NCI-H187 (cell line): ENCODE measurements at regions not wholly inside any gene's neighbourhood (a gene's known extent, or its start where the extent isn't known, plus 50 kb on each side); places are given as distances from the start of the nearest gene placed in this dataset.

ENCODE experiments used
- DNase-seq, 2 experiments: peaks; one replicate each; lab custom pipeline; 2025; lab: John Stamatoyannopoulos, UW

DNA sequence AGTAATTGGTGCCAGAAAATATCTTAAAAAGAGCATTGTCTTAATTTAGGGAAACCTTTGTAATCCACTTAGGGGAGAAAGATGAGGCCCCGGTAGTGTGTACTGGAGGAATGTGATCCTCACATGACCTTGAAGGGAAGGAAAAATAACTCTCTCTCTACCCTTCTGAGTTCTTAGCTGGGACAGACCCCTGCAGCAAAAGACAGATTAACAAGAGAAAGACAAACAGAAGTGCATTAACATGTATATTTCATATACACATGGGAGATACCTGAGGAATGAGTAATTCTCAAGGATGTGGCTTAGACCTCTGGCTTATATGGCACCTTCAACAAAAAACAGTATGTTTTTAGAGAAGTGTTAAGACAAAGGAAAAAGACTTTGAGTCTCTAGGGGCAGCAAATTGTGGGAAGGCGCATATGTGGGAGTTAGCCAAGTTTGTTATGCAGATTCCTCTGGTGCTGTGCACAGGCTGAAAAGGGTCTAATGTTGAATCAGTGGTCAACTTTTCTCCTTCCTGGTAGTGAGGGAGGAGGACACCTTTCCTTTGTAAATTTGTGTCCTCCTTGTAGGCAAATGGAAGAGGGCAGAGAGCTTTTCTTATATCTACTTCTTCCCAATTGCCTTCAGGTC, 138.8 kb downstream of the LRRC70 start:
- DNase-seq = no peak

DNA sequence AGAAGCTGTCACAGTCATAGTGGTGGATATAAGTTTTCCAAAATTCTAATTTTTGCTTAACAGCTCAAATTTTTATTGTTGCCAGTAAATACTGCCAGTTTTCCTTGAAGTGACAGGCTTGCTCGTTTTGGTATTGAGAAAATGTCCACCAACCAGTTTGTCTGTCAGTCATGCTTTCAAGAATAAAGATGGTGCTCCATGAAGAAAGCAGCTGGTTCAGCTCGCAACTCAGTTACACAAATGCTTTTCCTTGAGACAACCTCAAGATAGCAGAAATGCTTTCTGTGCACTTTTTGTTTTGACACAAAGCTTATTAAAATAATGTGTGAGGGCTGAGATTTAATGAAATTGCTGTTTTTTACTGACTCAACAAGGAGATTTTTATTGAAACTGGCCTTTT, 135.7 kb downstream of the LRRC70 start:
- DNase-seq = no peak

DNA sequence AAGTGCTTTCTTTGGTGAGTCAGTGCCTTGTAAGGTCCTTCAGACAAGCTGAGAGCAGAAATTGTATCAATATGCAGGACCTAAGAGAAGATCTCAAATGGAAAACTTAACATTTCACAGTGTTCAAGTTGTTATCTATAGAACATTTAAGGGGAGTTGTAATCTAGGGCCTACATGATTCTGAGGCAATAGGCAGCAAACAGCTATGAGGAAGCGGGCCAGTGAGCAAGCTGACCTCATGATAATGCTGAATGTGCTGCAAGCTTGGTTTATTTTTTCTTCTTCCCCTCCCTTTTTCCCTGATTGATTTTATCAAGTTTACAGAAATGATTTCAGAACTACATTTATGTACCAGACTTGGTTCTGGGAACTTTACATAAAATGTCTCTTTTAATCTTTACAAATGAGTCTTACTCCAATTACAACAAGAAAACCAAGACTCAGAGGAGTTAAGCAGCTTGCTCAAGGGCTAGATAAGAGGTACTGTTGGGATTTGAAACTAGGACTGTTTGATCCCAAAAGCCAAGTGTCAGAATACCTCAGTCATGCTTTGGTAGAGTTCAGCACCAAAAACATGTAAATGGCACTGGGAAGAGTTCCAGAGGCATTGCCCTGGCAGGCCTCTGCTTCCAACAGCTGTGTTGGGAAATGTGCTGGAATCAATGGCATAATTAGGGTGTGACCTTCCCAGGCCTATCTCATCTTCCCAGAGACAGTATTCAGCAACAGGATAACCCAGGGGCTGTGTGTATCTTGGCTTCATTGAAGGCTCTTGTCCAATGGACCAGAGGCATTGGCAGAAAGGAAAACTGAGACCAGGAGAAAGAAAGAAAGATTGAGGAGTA, 130.1 kb downstream of the LRRC70 start:
- DNase-seq = no peak

DNA sequence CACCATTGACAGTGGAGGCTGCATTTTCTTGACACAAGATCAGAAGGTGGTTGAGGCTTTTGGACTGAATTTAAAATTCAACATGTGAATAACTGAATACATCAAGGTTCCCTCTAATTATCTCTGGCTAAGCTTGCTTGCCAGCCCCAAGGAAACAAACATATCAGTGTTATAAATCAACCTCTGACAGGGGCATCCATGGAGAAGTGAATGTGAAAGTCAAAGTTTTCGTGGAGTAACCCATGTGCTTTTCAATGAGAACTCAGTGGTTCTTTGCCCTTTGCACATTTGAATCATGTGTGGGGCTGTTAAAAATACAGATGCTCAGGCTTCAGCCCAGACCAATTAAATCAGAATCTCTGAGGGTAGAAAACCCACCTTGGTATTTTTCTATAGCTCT, 128.9 kb downstream of the LRRC70 start:
- DNase-seq = no peak

DNA sequence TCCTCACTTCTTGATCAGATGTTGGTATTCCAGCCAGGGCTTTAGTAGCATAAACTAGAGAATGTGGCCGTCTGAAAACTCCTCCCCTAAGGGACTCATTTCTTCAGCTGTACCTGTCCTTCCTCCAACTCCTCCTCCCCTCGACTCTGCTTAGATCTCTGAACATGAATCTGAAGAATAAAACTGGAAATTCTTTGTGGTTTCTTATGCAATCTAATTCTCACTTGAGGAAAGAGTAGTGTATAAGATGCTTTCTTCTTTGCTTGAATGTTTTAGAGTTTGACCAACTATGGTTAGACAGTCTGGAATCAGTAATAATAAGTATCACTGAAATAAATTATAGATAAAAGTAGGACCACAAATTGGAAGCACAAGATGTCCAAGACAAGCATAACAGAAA, 128.5 kb downstream of the LRRC70 start:
- DNase-seq = no peak

DNA sequence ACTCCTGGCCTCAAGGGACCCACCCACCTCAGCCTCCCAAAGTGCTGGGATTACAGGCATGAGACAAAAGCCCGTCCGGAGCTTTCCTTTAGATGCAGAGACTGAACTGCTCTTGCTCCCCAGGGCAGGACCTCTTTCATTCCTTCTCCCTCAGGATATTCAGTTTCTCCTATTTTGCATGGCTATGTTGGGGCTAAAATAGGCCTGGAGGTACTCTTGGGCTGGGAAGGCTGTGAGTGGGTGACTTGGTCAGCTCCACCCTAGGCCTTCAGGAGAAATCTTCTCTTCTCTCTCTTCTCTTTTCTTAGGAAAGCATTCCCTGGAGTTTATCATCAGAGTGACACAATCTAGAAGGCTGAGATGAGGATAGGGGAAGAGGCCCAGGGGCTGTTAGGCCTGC, 126.4 kb downstream of the LRRC70 start:
- DNase-seq = no peak

DNA sequence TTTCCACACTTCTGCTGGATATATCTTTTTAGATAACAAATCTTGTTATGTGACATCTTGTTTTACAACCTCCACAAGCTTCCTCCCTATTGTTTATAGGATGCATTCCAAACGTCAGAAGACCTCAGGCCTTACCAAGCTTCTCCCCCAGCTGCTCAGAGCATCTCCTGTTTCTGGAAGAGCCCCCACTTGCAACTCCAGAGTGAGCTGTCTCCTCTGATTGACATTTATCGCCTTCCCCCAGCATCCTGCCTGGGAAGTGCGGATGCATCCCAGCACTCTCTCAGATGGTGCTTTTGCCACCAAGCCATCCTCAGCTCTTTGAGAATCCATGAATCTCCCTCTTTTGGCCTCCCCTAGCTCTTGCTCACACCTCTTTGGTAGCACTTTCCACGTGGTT, 123.5 kb downstream of the LRRC70 start:
- no peak for DNase-seq

DNA sequence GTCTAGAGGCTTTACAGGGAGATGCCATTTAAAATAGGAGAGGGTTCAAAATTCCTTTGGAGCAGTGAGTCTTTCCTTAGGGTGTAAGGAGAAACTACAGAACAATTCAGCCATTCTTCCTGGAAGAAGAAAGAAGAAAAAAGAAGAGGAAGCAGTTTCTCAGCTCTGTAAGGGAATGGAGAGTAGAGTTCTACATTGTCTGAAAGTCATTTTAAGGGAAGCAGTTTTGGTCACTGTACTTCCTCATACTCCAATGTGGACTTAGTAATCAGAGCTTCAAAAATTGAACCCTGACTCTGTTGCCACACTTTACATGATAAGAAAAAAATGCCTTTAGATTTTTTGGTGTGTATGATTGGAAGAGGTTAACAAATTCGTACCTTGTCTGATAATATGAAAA, 122.4 kb downstream of the LRRC70 start:
- no peak for DNase-seq

DNA sequence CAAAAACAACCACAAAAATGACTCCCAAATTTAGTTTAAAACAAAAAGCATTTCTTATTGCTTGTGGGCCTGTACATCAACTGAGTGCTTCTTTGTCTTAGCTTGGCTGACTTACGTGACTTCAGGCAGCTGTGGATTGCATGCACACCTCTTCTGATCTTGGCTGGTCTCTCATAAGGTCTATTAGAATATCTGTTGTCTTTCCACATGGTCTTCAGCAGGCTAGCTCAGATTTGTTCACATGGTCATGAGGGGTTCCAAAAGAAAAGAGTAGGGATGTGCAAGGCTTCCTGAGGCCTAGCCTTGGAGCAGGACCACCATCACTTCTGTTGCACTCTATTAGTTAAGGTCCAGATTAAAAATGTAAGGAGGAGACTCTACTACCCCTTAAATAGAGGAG, 120.1 kb downstream of the LRRC70 start:
- DNase-seq = no peak

DNA sequence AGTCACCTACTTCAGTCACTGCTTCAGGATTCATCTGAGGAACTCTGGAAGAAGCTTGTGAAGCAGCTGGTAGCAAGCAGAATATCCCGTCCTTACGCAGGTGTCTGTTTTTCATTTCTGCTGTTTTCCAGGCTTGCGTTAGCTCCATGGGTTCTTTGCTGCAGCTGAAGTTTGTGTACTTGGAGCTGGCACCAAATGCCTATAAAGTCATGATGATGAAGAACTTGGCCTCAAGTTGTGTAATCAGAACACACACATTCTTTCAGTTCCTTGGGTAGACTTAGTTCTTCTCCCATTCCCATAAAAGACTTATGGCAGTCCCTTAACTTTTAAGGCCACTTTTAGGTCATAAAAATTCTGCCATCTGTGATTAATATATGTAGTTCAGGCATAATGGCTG, 116.7 kb downstream of the LRRC70 start:
- DNase-seq = no peak

DNA sequence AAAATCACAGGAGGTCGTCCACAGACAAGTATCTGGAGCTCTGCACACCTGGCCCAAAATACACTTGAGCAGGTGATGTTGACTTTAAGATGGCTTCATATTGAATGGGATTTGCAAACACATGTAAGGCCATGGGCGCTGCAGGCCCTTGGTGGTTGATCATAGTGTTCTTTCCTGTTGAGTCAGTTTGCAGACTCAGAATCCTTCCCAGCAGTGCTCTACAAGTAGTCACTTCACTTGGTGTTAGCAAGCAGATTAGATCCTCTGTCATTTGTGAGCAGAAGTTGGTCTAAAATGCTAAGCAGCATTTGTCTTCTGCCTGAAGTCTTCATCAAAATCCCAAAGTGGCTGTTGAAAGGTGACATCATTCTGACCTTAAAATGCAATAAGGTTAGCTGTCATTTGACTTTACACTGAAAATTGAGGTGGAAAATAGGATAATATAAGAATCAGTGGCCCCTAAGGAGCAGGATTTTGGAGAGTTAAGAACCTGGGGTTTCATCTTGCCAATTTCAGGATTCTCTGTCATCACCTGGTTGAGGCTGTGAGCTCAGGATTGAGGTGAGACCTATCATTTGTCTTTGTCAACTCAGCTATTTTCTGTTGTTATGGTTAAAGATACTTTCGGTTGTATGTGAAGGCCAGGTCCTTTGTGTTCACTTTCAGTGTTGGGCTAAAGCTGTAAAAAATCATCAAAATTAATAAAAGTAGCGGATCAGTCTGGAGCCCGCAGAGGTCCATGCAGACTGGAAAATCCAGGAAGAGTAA, 114.5 kb downstream of the LRRC70 start:
- DNase-seq = peak in 1 of 2 experiments; percentile 86

DNA sequence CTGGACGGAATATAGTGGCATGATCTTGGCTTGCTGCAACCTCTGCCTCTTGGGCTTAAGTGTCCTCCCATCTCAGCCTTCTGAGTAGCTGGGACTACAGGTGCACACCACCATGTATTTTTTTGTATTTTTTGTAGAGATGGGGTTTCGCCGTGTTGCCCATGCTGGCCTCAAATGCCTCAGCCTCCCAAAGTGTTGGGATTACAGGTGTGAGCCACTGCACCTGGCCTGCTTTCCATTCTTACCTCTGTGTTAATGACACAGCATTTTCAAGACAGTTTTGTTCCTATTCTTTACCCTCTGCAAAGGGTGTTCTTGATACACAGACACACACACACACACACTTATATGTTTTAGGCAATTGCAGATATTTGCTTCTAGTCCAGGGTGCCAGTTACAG, 113.3 kb downstream of the LRRC70 start:
- DNase-seq = no peak

DNA sequence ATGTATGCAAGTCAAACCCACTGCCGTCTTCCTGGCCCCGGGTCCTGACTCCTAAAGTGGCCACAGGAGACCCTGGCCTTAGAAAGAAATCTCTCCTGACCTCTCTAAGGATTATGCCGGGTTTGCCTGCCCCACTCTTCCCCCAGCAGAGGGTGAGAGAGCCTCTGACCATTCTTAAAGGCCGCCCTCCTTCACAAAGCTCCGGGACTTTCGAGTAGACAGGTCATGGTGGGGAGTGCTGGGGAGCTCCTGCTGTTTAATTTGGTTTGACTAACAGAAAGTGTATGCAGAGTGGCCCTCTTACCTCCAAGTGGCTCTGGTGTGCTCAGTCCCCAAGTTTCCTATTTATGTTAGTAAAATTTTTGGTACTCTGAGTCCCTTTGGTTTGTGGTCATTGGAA, 111.8 kb downstream of the LRRC70 start:
- no peak for DNase-seq

DNA sequence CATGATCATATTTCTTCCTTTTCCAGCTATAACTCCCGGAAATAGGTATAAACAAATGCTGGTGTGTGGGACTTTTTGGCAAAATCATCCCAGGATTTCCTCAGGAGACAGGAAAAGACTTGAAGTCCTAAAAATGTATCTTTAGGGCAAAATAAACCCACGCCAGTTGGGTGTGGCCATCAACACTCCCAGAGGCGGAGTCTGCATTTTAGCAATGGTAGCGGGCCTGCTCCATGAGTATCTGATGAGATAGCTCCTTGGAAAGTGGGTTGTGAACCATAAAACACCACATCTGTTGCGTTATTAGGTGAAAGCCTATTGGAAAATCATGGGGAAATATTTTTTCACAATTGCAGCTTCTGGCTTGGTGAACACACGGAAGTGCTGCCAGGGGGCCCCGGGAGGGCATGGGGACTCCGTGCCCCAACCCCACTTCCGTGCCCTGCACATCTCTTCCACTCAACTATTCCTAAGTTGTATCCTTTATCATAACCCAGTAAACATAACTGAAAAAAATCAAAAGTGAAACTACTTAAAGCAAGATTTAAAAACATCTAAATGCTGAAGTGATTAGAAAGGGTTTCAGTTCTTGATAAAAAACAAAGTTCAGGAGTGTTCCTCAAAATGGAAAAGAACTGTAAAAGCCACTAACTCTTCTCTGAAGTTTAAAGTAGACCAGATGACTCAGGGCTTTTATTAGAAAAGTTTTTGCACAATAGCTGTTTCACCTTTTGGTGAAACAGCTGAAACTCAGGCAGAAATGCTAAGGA, 111.2 kb downstream of the LRRC70 start:
- DNase-seq = no peak

DNA sequence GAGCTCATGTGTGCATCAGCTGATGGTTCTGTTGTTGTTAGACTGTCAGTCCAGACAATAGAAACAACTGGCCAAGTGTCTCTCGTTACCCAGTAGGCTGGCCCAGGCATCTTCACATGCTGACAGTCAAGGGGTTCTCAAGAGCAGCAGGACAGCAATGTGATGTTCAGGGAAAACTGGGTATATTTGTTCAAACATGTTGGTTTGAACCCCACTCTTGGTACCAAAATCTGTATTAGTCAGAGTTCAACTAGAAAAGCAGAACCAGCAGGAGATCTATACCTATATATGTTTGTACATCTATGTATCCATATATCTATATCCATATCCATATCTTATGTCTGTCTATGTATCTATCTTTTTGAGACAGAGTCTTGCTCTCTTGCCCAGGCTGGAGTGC, 108.1 kb downstream of the LRRC70 start:
- no peak for DNase-seq

DNA sequence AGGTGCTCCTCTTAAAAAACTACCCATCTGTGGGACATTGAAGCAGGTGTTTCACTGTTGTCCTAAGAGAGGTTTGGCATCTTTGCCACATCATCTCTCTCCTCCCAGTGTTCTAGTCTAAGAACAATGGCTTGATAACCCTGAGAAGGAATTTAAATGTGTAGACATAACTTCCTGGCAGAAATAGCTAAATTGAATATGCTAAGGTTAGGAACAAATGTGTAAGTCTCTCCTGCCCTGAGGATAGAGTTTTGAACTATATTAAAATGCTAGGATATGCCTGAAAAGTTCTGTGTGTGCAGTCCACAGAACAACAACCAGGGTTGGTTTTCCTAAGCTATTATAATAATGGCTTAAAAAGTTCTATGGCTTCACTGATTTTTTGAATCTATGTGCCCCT, 106.6 kb downstream of the LRRC70 start:
- DNase-seq = no peak

DNA sequence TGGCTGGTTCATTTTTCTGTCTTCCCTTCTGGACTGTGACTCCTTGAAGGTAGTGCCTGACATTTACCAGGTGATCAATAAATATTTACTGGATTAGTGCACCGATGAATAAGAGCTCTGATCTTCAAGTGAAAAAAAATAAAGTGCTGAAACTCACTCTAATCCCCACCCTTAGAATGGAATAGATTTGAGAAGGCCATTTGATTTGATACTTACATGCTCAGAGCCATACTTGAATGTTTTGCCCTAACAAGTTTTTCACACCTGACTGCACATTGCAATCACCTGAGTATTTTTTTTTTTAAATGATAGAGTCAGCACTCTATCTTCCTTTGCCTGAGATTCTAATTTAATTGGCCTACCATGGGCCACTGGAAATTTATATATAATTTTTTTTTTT, 105.7 kb downstream of the LRRC70 start:
- DNase-seq = no peak

DNA sequence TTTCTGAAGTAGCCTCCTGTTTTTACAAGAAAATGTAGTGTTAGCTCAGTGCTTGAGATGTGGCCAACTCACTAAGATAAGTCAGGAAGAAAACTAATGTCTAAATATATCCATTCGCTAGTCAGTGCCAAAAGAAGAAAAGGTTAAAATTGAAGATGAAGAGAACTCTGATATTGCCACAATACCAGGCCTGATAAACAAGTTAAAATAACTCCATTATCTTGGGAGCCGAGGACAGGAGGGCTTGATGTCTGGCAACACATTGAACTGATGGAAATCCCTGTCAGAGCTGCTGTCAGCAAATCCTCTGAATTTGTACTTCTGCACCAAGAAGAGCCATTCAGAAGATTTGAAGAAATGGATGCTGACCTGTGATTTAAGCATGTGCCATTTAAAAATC, 103.4 kb downstream of the LRRC70 start:
- no peak for DNase-seq

DNA sequence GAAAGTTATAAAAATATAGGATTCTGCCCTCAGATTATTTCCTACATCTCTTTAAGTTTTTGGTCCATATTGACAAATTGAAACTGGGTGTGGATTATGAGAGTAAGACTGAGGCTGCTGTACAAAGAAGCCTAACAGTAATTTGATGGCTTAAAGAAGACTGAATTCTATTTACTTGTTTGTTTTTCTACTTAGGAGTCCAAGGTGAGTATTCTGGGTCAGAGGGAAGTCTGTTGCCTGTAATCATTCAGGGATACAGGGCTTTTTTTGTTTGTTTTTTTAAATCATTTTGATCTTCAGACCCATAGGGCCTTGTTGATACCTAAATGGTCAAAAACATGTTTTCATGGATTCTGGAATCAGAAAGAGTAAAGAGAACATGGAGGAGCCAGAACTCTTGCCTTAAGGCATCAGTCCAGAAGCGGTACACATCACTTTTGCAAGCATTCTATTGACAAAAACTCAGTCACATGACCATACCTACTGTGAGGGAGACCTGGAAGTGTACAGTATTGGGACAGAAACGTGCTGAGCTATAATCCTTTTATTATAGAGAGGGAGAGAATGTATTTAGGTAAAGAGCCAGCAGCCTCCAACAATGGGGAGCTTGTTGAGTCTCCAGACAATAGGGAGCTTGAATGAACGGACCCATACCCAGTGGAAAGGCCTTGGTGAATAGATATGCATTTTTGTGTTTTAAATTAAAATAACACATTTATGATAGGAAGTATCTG, 102.7 kb downstream of the LRRC70 start:
- no peak for DNase-seq

DNA sequence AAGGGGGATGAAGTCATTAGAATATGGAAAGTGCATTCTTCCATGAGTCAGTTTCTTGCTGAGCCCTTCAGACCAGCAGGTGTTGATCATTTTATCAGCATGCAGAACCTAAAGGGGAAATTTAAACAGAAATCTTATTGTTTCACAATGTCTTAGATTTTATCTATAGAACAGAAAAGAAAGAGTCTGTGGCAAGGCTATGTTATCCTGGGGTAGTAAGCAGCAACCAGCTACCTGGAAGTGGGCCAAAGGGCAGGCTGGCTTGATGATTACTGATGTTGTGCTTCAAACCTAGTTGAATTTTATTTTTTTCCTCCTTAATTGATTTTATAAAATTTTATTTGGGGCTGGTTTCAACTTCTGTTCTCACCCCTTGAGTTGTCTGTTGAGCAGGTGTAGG, 101.5 kb downstream of the LRRC70 start:
- DNase-seq = no peak
